OCI-LY3 (cell line): ENCODE measurements at regions not wholly inside any gene's neighbourhood (a gene's known extent, or its start where the extent isn't known, plus 50 kb on each side); places are given as distances from the start of the nearest gene placed in this dataset.

Source experiments
- H2AFZ ChIP-seq: fragments of 200-600, 300-600 bp; shearing (Covaris generic); 2 replicates; pipeline ENCODE4 v1.6.0; 2014; ENCODE audit warnings: antibody characterized with exemption, low read depth, low read length
- H3K27ac ChIP-seq: fragments of 200-600, 300-600 bp; sonication (generic); 2 replicates; pipeline ENCODE4 v1.5.1; 2014; ENCODE audit warnings: mild to moderate bottlenecking, low read length, moderate library complexity, mixed read lengths
- H3K27me3 ChIP-seq: fragments of 200-600, 300-600 bp; sonication (generic); 2 replicates; pipeline ENCODE4 v1.6.1; 2014; ENCODE audit warnings: low read depth, low read length, mixed read lengths
- H3K36me3 ChIP-seq: fragments of 200-600, 300-600 bp; sonication (generic); replicated peaks from 2 replicates; pipeline ENCODE3; 2014; ENCODE audit warnings: low read depth, low read length, mixed read lengths
- H3K4me1 ChIP-seq: fragments of 300-600, 200-600 bp; sonication (generic); 2 replicates; pipeline ENCODE4 v1.6.1; 2014; ENCODE audit warnings: low read length, mixed read lengths
- H3K4me2 ChIP-seq: fragments of 200-600, 300-600 bp; sonication (generic); 2 replicates; pipeline ENCODE4 v1.6.1; 2014; ENCODE audit warnings: low read length, mixed read lengths
- H3K4me3 ChIP-seq: fragments of 300-600, 200-600 bp; sonication (generic); 2 replicates; pipeline ENCODE4 v1.5.1; 2014; ENCODE audit warnings: antibody characterized with exemption, mild to moderate bottlenecking, low read length, moderate library complexity
- H3K79me2 ChIP-seq: fragments of 300-600, 200-600 bp; shearing (Covaris generic); 2 replicates; pipeline ENCODE4 v1.6.1; 2014; ENCODE audit warnings: mild to moderate bottlenecking, low read length, mixed read lengths
- H3K9ac ChIP-seq: fragments of 300-600, 200-600 bp; shearing (Covaris generic); 2 replicates; pipeline ENCODE4 v1.6.0; 2014; ENCODE audit warnings: mild to moderate bottlenecking, low read length, moderate library complexity
- H3K9me3 ChIP-seq: fragments of 200-600, 300-600 bp; shearing (Covaris generic); 2 replicates; pipeline ENCODE4 v1.6.1; 2014; ENCODE audit warnings: low read length, mixed read lengths; ENCODE audit not compliant: insufficient read depth
- H4K20me1 ChIP-seq: fragments of 200-600, 300-600 bp; sonication (generic); 2 replicates; pipeline ENCODE4 v1.6.1; 2016; ENCODE audit warnings: low read length, mixed read lengths; ENCODE audit not compliant: insufficient read depth
- EZH2phosphoT487 ChIP-seq: fragments of 200-600 bp; shearing (Covaris generic); IDR thresholded peaks from 2 replicates; pipeline ENCODE4 v1.6.1; 2018; ENCODE audit warnings: antibody characterized with exemption, mixed run types, low read depth
- TF ChIP-seq, protein P1 (sequence below): fragments of 200-600, 300-600 bp; sonication (generic); IDR thresholded peaks from 2 replicates; pipeline ENCODE4 v1.5.1; 2014; ENCODE audit warnings: antibody characterized with exemption, low read length, low read depth

DNA sequence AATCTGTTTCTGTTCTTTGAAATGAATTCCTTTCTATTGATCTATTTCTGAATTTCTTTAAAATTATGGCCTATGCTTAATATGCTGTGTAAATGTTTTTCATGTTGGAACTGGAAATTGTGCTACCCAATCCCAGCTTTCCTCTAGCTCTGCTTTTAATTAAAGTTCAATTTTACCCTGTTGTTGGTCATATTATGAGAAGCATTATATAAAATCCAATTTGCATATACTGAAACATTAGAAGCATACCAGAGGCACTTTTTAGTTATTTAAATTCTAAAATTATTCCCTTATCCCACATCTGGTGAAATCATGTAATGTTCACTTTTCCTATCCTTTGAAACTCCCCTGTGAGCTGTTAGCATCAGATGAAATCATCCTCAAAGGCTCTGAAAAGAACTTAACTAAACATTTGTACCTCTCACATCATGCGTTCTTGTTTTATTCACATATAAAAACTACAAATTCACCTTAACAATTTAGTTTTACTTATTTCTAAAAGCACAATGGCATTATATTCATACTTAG, 160.6 kb upstream of the COL21A1 start:
- Histone ChIP-seq H3K9me3 (no peaks in the 10 kb centered on the region), H4K20me1 (no peaks in the 10 kb centered on the region), H3K27ac (no peak overlapping the region), H2AFZ (no peak overlapping the region), H3K4me2 (no peak overlapping the region), H3K4me1 (peaks cover 26% of the 10 kb centered on the region), H3K4me3 (no peak overlapping the region), H3K9ac (no peak overlapping the region), H3K79me2 (no peaks in the 10 kb centered on the region), H3K27me3 (no peaks in the 10 kb centered on the region), H3K36me3 (no peaks in the 10 kb centered on the region)
- TF ChIP-seq, protein P1, sequence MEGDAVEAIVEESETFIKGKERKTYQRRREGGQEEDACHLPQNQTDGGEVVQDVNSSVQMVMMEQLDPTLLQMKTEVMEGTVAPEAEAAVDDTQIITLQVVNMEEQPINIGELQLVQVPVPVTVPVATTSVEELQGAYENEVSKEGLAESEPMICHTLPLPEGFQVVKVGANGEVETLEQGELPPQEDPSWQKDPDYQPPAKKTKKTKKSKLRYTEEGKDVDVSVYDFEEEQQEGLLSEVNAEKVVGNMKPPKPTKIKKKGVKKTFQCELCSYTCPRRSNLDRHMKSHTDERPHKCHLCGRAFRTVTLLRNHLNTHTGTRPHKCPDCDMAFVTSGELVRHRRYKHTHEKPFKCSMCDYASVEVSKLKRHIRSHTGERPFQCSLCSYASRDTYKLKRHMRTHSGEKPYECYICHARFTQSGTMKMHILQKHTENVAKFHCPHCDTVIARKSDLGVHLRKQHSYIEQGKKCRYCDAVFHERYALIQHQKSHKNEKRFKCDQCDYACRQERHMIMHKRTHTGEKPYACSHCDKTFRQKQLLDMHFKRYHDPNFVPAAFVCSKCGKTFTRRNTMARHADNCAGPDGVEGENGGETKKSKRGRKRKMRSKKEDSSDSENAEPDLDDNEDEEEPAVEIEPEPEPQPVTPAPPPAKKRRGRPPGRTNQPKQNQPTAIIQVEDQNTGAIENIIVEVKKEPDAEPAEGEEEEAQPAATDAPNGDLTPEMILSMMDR: no peak
- no peak for TF ChIP-seq EZH2phosphoT487

DNA sequence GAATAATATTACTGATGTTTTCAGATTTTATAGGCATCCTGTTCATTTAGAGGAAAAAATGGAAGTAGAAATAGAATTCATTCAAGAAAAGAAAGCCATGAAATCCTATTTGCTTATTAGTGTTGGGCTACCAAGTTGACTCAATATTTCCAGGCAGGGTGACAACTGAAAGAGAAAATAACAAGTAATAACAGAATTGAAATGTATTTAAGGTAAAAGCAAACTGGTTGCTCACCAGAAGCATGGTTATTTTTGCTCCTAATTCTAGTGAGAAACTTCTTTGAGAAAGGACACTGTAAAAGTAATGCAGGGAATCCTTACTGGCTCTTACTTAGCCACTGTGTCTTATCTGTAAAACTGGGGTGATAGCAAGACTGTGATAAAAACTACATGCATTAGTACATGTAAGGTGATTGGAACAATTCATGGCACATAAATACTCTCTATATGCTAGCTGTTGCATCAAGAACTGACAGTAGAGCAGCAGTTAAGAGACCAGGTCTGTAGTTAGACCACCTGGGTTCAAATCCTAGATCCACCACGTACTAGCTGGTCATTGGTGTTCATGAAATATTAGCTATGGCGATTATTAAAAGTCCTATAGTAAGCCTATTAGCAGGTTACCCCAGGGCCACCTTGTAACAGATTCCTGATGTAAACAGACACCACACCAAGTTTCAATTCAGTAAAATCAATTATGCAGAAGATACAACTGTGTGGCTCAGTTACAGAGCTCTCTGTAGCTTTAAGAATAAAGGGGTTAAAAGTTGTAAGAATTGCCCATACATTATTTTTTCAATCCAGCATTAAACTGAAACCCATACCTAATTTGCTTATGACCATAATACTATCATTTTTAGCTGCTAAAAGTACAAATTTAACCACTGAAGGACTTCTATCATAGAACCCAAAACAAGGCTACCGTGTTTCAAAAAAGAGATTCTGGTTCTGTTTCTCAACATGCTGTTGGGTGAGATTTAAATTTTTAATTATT, 159.2 kb upstream of the COL21A1 start:
- Histone ChIP-seq H2AFZ (no peak overlapping the region; the same call in 1 of the 2 replicates), H3K4me3 (no peak overlapping the region), H3K27me3 (no peaks in the 10 kb centered on the region), H3K4me1 (peaks cover 18% of the 10 kb centered on the region), H3K4me2 (peak overlapping the region; percentile 39), H4K20me1 (no peaks in the 10 kb centered on the region), H3K9ac (no peak overlapping the region), H3K79me2 (no peaks in the 10 kb centered on the region), H3K36me3 (no peaks in the 10 kb centered on the region), H3K9me3 (no peaks in the 10 kb centered on the region; the same call in 1 of the 2 replicates), H3K27ac (peak overlapping the region; percentile 38; the same call in 1 of the 2 replicates)
- no peak for TF ChIP-seq EZH2phosphoT487
- TF ChIP-seq, protein P1: no peak

GRCh38 chr6:56404599-56404998, 157.2 kb upstream of the COL21A1 start:
- H3K36me3 ChIP-seq: no peaks in the 10 kb centered on the region
- H3K27ac ChIP-seq: no peak overlapping the region
- TF ChIP-seq EZH2phosphoT487: no peak
- TF ChIP-seq, protein P1: no peak
- no peaks in the 10 kb centered on the region for H4K20me1 ChIP-seq
- no peak overlapping the region for H2AFZ ChIP-seq
- H3K27me3 ChIP-seq: no peaks in the 10 kb centered on the region
- H3K4me1 ChIP-seq: peaks cover 16% of the 10 kb centered on the region
- no peaks in the 10 kb centered on the region; the same call in 1 of the 2 replicates for H3K9me3 ChIP-seq
- H3K4me2 ChIP-seq: no peak overlapping the region
- H3K9ac ChIP-seq: no peak overlapping the region
- H3K4me3 ChIP-seq: no peak overlapping the region
- no peaks in the 10 kb centered on the region for H3K79me2 ChIP-seq

GRCh38 chr6:56403745-56404144, 156.4 kb upstream of the COL21A1 start:
- Histone ChIP-seq H3K9me3 (no peaks in the 10 kb centered on the region; the same call in 1 of the 2 replicates), H4K20me1 (no peaks in the 10 kb centered on the region), H3K27ac (no peak overlapping the region), H3K27me3 (no peaks in the 10 kb centered on the region), H3K9ac (no peak overlapping the region), H2AFZ (no peak overlapping the region), H3K4me3 (no peak overlapping the region), H3K79me2 (no peaks in the 10 kb centered on the region), H3K4me1 (peaks cover 16% of the 10 kb centered on the region), H3K36me3 (no peaks in the 10 kb centered on the region), H3K4me2 (no peak overlapping the region)
- TF ChIP-seq EZH2phosphoT487: no peak
- TF ChIP-seq, protein P1: no peak
